Upper lobe of left lung (tissue), 4 donors: ENCODE measurements at regions not wholly inside any gene's neighbourhood (a gene's known extent, or its start where the extent isn't known, plus 50 kb on each side); places are given as distances from the start of the nearest gene placed in this dataset.

Experiments
- CTCF ChIP-seq, 6 experiments: fragments of 450-650 bp in 4 of 6; fragments of 200-600 bp in 2 of 6; sonication (generic) in 2 of 6; IDR thresholded peaks; one replicate each; pipeline ENCODE4 v1.5.1; 2016 to 2019; ENCODE audit warnings: antibody characterized with exemption in 6 of 6
- EP300 ChIP-seq, 4 donors: sonication (generic); formaldehyde crosslinking; IDR thresholded peaks; one replicate each; pipeline ENCODE4 v1.5.1; 2017; ENCODE audit warnings: antibody characterized with exemption in 4 of 4, control low read depth in 2 of 4
- POLR2A ChIP-seq, 4 donors: fragments of 450-650 bp; IDR thresholded peaks; one replicate each; pipeline ENCODE4 v1.5.1; 2016 to 2017; ENCODE audit warnings: antibody characterized with exemption in 4 of 4, mild to moderate bottlenecking in 2 of 4

- TF ChIP-seq CTCF (IDR thresholded peaks at IDR 0.05): no peak
- TF ChIP-seq POLR2A (IDR thresholded peaks at IDR 0.05): no peak
- no peak for TF ChIP-seq EP300 (IDR thresholded peaks at IDR 0.05)
Observed at GRCh38 chr3:1696669-1697275, 401.9 kb upstream of the CNTN4 start.
